ENCODE measurements at regions not wholly inside any gene's neighbourhood (a gene's known extent, or its start where the extent isn't known, plus 50 kb on each side); places are given as distances from the start of the nearest gene placed in this dataset.

DNA sequence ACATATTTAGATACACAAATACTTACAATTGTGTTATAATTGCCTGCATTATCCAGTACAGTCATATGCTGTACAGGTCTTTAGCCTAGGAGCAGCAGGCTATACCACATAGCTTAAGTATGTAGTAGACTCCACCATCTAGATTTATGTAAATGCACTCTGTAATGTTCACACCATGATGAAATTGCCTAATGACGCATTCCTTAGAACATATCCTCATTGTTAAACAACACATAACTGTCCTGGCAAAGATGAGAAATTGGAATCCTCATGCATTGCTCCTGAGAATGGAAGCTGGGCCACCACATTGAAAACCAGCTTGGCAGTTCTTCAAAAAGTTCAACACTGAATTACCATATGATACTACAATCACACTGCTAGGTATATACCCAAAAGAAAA is 1002.8 kb upstream of the CELF2 start:
- no peak overlapping the region for H3K4me3 ChIP-seq
- ATAC-seq, result no peak
- H3K9me3 ChIP-seq, result no peaks in the 10 kb centered on the region
- TF ChIP-seq, protein P1, sequence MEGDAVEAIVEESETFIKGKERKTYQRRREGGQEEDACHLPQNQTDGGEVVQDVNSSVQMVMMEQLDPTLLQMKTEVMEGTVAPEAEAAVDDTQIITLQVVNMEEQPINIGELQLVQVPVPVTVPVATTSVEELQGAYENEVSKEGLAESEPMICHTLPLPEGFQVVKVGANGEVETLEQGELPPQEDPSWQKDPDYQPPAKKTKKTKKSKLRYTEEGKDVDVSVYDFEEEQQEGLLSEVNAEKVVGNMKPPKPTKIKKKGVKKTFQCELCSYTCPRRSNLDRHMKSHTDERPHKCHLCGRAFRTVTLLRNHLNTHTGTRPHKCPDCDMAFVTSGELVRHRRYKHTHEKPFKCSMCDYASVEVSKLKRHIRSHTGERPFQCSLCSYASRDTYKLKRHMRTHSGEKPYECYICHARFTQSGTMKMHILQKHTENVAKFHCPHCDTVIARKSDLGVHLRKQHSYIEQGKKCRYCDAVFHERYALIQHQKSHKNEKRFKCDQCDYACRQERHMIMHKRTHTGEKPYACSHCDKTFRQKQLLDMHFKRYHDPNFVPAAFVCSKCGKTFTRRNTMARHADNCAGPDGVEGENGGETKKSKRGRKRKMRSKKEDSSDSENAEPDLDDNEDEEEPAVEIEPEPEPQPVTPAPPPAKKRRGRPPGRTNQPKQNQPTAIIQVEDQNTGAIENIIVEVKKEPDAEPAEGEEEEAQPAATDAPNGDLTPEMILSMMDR (IDR thresholded peaks at IDR 0.05), result no peak
- H3K36me3 ChIP-seq, result no peaks in the 10 kb centered on the region
- no peak for DNase-seq
- H3K27ac ChIP-seq, result no peak overlapping the region
- intact Hi-C loops (cut with DNase I), result no loop called here
- H3K4me1 ChIP-seq, result no peaks in the 10 kb centered on the region
- no peaks in the 10 kb centered on the region for H3K27me3 ChIP-seq

DNA sequence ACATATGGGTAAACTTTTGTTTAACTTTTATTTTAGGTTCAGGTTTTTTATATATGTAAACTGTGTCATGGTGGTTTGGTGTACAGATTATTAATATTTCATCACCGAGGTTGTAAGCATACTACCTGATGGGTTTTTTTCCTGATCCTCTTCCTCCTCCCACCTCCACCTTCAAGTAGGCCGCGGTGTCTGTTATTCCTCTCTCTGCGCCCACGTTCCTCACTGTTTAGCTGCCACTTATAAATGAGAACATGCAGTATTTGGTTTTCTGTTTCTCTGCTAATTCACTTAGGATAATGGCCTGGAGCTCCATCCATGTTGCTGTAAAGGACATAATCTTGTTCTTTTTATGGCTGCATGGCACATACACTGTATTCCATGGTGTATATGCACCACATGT is 1000.0 kb upstream of the CELF2 start:
- ATAC-seq (no peak), DNase-seq (no peak)
- Histone ChIP-seq H3K9me3 (no peaks in the 10 kb centered on the region), H3K27ac (no peak overlapping the region), H3K27me3 (no peaks in the 10 kb centered on the region), H3K36me3 (no peaks in the 10 kb centered on the region), H3K4me1 (no peaks in the 10 kb centered on the region), H3K4me3 (no peak overlapping the region)
- intact Hi-C loops (cut with DNase I), result no loop called here
- TF ChIP-seq, protein P1 (IDR thresholded peaks at IDR 0.05), result no peak

DNA sequence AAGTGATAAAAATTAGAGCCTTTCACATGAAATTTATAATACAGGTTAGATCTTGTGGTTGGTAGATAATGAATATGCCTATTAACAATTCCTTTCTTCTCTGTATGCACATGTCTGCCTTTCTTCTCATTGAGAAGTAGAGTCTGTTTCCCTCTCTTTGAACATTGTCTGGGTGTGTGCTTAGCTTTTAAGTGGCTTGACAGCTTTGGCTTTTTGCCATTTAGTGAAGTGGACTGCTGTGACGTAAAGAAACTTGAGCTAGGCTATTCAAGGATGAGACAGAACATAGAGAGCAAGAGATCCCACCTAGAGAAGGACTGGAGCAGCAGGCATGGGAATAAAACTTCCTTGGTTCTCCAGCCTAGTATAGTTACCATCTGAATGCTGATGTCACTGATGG is 996.7 kb upstream of the CELF2 start:
- H3K36me3 ChIP-seq, result no peaks in the 10 kb centered on the region
- no peaks in the 10 kb centered on the region for H3K4me1 ChIP-seq
- no peaks in the 10 kb centered on the region for H3K27me3 ChIP-seq
- H3K4me3 ChIP-seq, result no peak overlapping the region
- TF ChIP-seq, protein P1 (IDR thresholded peaks at IDR 0.05), result no peak
- peak in 1 of 4 donors; percentile 27 for DNase-seq
- no peak overlapping the region for H3K27ac ChIP-seq
- intact Hi-C loops (cut with DNase I), result no loop called here
- H3K9me3 ChIP-seq, result no peaks in the 10 kb centered on the region
- ATAC-seq, result peak; percentile 29

DNA sequence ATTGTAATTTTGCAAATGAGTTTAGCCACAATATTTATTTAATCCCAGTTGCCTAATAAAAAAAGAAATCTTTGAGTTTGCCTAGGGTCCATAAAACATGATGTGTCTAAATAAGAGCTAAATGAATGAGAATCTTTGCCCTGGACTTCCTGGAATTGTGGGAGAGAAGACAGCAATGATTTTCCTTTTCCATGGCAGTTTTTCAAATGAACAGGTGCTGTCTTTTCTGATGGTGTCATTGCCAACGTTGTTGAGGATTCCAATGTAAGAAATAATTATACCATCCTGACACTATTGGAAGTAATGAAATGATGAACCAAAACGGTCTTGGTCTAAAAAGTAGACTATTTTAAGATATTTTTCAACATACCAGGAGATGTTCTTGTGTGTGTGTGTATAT is 984.7 kb upstream of the CELF2 start:
- Histone ChIP-seq H3K36me3 (no peaks in the 10 kb centered on the region), H3K9me3 (no peaks in the 10 kb centered on the region), H3K4me1 (no peaks in the 10 kb centered on the region), H3K27ac (no peak overlapping the region), H3K4me3 (no peak overlapping the region), H3K27me3 (no peaks in the 10 kb centered on the region)
- intact Hi-C loops (cut with DNase I), result no loop called here
- DNase-seq, result no peak
- TF ChIP-seq, protein P1 (IDR thresholded peaks at IDR 0.05), result no peak
- ATAC-seq, result no peak

DNA sequence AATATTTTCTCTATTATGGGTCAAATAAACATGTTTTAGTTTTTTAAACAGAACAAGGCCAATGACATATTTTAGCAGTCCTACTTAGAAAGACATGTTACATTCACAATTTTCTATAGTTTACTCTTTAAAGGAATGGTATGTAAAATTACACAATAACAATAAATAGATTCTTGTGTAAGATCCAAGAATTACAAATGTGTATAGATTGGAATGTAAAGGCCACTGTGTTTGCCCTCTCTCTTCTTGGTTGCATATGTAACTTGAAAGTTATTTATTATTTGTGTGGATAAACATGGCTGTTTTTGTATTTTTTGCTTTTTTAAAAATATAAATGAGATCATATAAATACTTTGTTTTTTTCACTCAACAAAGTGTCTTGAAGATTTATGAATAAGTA is 979.3 kb upstream of the CELF2 start:
- TF ChIP-seq, protein P1 (IDR thresholded peaks at IDR 0.05), result no peak
- Histone ChIP-seq H3K36me3 (no peaks in the 10 kb centered on the region), H3K4me3 (no peak overlapping the region), H3K9me3 (no peaks in the 10 kb centered on the region), H3K27ac (no peak overlapping the region), H3K27me3 (no peaks in the 10 kb centered on the region), H3K4me1 (no peaks in the 10 kb centered on the region)
- no peak for DNase-seq
- no peak for ATAC-seq
- intact Hi-C loops (cut with DNase I), result no loop called here
